ENCODE measurements at regions not wholly inside any gene's neighbourhood (a gene's known extent, or its start where the extent isn't known, plus 50 kb on each side); places are given as distances from the start of the nearest gene placed in this dataset.

- no peak overlapping the region for H3K4me3 ChIP-seq (replicated peaks in 1 of 4; ENCODE audit: control extremely low read depth in 1 of 4, insufficient read depth in 1 of 4, low read depth in 3 of 4, low read length in 4 of 4)
- no peak overlapping the region for H3K9ac ChIP-seq (ENCODE audit: insufficient read depth, low read length)
- no peaks in the 10 kb centered on the region for H3K4me1 ChIP-seq (ENCODE audit: control insufficient read depth, extremely low read depth, insufficient read depth, low read length)
- no peaks in the 10 kb centered on the region for H3K79me2 ChIP-seq (ENCODE audit: control insufficient read depth, insufficient read depth, low read length)
- H3K27ac ChIP-seq (ENCODE audit: insufficient read depth, low read length): no peak overlapping the region
- TF ChIP-seq CTCF (conservative IDR thresholded peaks at IDR 0.05 in 1 of 2, IDR thresholded peaks at IDR 0.05 in 1 of 2; ENCODE audit: low read depth in 1 of 2, low read length in 2 of 2) (no peak), EZH2 (IDR thresholded peaks at IDR 0.05; ENCODE audit: low read length, missing control alignments) (no peak)
- DNase-seq (ENCODE audit: low read depth in 2 of 2): no peak
- H3K9me3 ChIP-seq (ENCODE audit: control insufficient read depth, insufficient read depth, low read depth, low read length): no peaks in the 10 kb centered on the region
- H3K27me3 ChIP-seq (ENCODE audit: control insufficient read depth, insufficient read depth, low read length): no peaks in the 10 kb centered on the region
- H3K4me2 ChIP-seq (ENCODE audit: extremely low read depth, insufficient read depth, low read length): no peak overlapping the region
- no peaks in the 10 kb centered on the region for H3K36me3 ChIP-seq (ENCODE audit: control insufficient read depth, insufficient read depth, low read length)
- H4K20me1 ChIP-seq (ENCODE audit: control insufficient read depth, extremely low read depth, insufficient read depth, low read length): no peaks in the 10 kb centered on the region
- no peak overlapping the region for H2AFZ ChIP-seq (ENCODE audit: low read length)
Observed at GRCh38 chr14:55873169-55873568, 245.0 kb upstream of the PELI2 start.

GRCh38 chr14:55874785-55875184, 243.4 kb upstream of the PELI2 start:
- Histone ChIP-seq H3K27ac (ENCODE audit: insufficient read depth, low read length) (no peak overlapping the region), H4K20me1 (ENCODE audit: control insufficient read depth, extremely low read depth, insufficient read depth, low read length) (no peaks in the 10 kb centered on the region), H2AFZ (ENCODE audit: low read length) (no peak overlapping the region), H3K9me3 (ENCODE audit: control insufficient read depth, insufficient read depth, low read depth, low read length) (no peaks in the 10 kb centered on the region), H3K4me1 (ENCODE audit: control insufficient read depth, extremely low read depth, insufficient read depth, low read length) (no peaks in the 10 kb centered on the region), H3K79me2 (ENCODE audit: control insufficient read depth, insufficient read depth, low read length) (no peaks in the 10 kb centered on the region), H3K36me3 (ENCODE audit: control insufficient read depth, insufficient read depth, low read length) (no peaks in the 10 kb centered on the region), H3K4me3 (replicated peaks in 1 of 4; ENCODE audit: control extremely low read depth in 1 of 4, insufficient read depth in 1 of 4, low read depth in 3 of 4, low read length in 4 of 4) (peak overlapping the region in 1 of 4 experiments; percentile 7), H3K27me3 (ENCODE audit: control insufficient read depth, insufficient read depth, low read length) (peaks cover 2% of the 10 kb centered on the region), H3K9ac (ENCODE audit: insufficient read depth, low read length) (no peak overlapping the region), H3K4me2 (ENCODE audit: extremely low read depth, insufficient read depth, low read length) (no peak overlapping the region)
- TF ChIP-seq EZH2 (IDR thresholded peaks at IDR 0.05; ENCODE audit: low read length, missing control alignments) (no peak), CTCF (conservative IDR thresholded peaks at IDR 0.05 in 1 of 2, IDR thresholded peaks at IDR 0.05 in 1 of 2; ENCODE audit: low read depth in 1 of 2, low read length in 2 of 2) (no peak)
- DNase-seq (ENCODE audit: low read depth in 2 of 2): no peak

GRCh38 chr14:55877942-55878341, 240.3 kb upstream of the PELI2 start:
- H3K27me3 ChIP-seq (ENCODE audit: control insufficient read depth, insufficient read depth, low read length): peaks cover 2% of the 10 kb centered on the region
- no peaks in the 10 kb centered on the region for H3K79me2 ChIP-seq (ENCODE audit: control insufficient read depth, insufficient read depth, low read length)
- H4K20me1 ChIP-seq (ENCODE audit: control insufficient read depth, extremely low read depth, insufficient read depth, low read length): no peaks in the 10 kb centered on the region
- no peak for TF ChIP-seq EZH2 (IDR thresholded peaks at IDR 0.05; ENCODE audit: low read length, missing control alignments)
- no peak for TF ChIP-seq CTCF (conservative IDR thresholded peaks at IDR 0.05 in 1 of 2, IDR thresholded peaks at IDR 0.05 in 1 of 2; ENCODE audit: low read depth in 1 of 2, low read length in 2 of 2)
- no peak overlapping the region for H3K4me3 ChIP-seq (replicated peaks in 1 of 4; ENCODE audit: control extremely low read depth in 1 of 4, insufficient read depth in 1 of 4, low read depth in 3 of 4, low read length in 4 of 4)
- no peak overlapping the region for H3K4me2 ChIP-seq (ENCODE audit: extremely low read depth, insufficient read depth, low read length)
- H3K36me3 ChIP-seq (ENCODE audit: control insufficient read depth, insufficient read depth, low read length): no peaks in the 10 kb centered on the region
- H2AFZ ChIP-seq (ENCODE audit: low read length): no peak overlapping the region
- DNase-seq (ENCODE audit: low read depth in 2 of 2): peak in 1 of 2 donors; percentile 32
- H3K9ac ChIP-seq (ENCODE audit: insufficient read depth, low read length): no peak overlapping the region
- no peaks in the 10 kb centered on the region for H3K9me3 ChIP-seq (ENCODE audit: control insufficient read depth, insufficient read depth, low read depth, low read length)
- no peaks in the 10 kb centered on the region for H3K4me1 ChIP-seq (ENCODE audit: control insufficient read depth, extremely low read depth, insufficient read depth, low read length)
- no peak overlapping the region for H3K27ac ChIP-seq (ENCODE audit: insufficient read depth, low read length)
